GM19395 (cell line): ENCODE measurements at regions not wholly inside any gene's neighbourhood (a gene's known extent, or its start where the extent isn't known, plus 50 kb on each side); places are given as distances from the start of the nearest gene placed in this dataset.
"Not testable (repeated sequence)": the region's sequence is repeated elsewhere in the genome, so short reads cannot be mapped to it uniquely, and the experiment has no call there.

Experiments
- ATAC-seq: cut with Tn5 transposase; IDR thresholded peaks from one replicate; pipeline ENCODE4 v1.9.1; 2021; ENCODE audit warnings: mild to moderate bottlenecking, moderate library complexity; ENCODE audit not compliant: unreplicated experiment

DNA sequence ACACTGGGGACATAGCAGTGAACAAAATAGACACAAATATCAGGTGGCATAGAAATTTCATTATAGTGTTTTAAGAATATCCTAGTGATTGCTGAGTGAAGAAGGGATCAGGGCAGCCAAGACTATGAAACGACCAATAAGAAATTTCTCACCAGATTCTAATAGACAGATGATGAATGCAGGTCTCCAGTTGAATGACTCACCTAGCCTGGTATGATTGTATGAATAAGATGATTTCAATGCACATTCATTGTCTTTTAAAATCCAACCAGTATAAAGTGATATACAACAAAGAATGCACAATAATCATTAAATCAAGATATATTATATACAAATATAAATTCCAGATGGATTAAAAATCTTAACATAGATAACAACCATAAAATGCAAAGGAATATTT, 124.5 kb upstream of the TENT5A start:
- ATAC-seq: no peak

DNA sequence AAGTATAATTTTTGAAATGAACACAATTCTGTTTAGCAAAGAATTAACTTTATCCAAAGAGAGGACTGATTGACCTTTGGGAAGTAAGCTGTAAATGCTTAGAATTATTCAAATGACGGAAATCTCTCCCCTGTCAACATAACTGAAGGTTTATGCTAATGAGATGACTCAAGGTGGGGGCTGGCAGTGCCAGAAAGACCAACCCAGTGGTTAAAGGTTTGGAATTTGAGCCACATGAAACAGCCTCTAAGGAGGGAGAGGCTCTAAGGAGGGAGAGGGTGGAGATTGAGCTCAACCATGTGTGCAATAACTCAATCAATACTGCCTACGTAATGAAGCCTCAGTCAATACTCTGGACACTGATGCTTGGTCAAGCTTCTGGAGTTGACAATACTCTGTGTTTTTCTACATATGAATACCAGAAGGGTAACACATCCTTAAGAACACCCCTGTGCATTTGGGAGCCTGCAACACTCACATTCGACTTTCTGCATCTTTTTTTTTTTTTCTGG, 123.4 kb upstream of the TENT5A start:
- ATAC-seq: no peak

DNA sequence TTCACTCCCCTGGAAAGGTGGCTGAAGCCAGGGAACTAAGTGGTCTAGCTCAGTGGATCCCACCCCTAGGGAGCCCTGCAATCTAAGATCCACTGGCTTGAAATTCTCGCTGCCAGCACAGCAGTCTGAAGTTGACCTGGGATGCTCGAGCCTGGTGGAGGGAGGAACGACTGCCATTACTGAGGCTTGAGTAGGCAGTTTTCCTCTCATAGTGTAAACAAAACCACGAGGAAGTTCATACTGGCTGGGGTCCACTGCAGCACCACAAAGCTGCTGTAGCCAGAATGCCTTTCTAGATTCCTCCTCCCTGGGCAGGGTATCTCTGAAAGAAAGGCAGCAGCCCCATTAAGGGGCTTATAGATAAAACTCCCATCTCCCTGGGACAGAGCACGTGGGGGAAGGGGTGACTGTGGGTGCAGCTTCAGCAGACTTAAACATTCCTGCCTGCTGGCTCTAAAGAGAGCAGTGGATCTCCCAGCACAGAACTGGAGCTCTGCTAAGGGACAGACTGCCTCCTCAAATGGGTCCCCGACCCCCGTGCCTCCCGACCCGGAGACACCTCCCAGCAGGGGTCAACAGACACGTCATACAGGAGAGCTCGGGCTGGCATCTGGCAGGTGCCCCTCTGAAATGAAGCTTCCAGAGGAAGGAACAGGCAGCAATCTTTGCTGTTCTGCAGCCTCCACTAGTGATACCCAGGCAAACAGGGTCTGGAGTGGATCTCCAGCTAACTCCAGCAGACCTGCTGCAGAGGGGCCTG, 117.4 kb upstream of the TENT5A start:
- ATAC-seq: not testable (repeated sequence)

DNA sequence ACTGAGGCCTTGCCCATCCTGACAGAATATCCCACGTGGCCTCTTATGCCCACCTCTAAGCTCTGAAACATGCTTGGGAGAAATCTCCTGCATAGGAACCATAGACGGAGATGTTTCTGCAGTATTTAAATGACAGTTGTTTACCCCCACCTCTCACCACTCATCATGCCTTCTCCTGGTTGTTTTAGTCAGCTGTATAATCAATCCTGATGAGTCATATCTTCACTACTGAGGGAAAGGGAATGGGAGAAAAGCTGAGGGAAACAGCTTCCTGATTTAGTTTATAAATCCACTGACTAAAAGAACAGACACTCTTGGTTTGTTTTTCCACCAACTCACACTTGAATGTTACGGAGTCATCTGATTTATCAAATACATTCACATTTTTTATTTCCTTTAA, 113.2 kb upstream of the TENT5A start:
- ATAC-seq: no peak

DNA sequence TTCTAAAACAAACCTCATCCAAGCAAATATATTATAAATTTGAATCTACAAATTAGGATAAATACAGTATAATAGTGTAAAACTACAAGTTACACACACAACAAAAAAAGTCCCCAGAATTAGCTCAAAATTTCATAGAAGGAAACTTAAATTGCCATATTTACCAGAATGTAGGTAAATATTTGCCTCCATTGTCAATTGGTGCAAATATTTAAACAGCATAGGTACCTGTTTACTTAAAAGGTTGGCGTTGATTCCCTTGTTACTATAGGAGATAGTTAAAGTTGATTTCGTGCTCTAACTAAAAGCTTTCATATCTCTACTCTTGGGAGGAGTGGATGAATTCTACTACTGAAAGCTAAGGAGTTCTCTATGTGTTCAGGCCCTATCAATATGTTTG, 111.6 kb upstream of the TENT5A start:
- no peak for ATAC-seq

DNA sequence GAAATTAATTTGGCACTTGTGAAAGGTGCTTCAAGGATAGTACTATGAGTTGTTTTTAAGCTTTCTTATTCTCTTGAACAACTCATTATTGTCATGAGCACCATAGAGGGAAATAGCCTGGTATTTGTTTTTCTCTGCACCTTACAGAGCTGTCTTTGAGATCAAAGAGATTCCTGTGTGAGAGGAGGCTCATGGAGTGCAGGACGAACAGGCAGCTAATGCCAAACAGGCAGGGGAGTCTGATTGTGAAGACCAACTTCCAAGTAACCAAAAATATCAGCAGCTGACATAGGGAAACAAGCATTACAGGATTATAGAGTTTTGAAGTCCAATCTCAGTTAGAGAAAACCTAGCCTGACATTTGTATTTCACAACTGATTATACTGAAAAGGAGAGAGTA, 110.6 kb upstream of the TENT5A start:
- no peak for ATAC-seq

DNA sequence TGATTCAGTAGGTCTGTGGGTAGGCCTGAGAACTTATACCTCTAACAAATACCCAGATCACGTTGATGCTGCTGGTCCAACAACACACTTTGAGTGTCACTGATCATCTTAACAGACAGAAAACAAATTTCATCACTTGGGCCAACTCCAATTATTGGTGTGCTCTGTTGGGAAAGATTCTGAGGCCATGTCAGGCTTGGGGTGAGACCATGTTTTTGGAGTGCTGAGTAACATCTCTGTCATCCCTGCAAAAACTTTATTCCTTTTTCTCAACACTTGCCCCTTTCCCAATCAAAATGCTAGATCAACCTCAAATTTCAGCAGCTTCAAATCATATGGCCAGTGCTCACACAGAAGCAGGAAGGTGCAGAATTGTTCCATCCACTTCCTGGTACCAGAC, 108.8 kb upstream of the TENT5A start:
- ATAC-seq: no peak

DNA sequence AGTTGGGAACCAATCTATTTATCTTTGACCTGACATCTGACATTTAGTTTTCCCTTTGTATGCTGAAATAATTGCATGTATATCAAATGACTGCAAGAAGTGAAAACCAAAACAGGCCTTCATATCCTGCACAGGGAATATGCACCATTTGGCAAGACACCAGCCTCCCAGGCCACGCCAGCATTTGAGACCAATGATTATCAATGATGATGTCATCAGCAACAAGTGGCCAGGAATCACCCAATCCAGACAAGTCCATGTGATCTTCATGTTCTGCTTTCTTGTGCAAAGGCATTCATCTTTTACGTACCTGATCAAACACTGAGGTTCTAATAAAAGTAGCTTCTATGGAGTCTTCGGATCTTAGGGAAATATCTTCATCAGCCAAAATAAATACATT, 107.4 kb upstream of the TENT5A start:
- ATAC-seq: no peak

DNA sequence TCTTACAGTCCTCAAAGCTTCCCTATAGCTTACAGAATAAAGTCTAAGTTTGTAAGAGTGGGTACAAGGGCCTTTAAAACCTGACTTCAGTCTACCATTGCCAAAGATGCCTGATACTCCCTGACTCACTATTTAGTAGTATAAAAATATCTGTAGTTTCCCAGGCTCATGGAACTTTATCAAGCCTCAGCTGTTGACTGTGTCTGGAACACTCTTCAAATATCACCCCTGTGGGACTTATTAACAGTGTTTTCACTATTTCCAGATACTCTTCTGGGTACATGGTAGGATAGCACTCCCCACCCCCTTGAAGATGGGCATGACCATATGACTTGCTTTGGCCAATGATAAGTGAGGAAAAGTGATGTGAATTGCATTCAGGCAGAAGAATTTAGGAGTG, 105.3 kb upstream of the TENT5A start:
- ATAC-seq: no peak

DNA sequence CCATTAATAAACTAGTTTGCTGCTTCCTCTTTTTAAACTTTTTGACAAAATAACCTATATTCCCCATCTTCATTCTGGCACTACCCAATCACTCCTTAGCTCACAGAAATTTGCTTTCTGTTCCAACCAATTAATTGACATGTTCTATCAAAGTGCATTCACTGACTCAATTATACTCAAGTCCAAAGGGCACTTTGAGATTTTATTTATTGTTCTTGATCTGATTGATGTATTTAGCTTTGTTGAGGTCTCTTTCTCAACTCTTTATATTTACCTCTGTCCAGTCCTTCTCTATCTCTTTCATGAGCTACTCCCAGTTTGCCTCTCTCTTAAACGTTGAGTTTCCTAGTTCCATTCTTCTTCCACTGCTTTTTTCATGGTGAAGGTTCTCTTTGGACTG, 104.4 kb upstream of the TENT5A start:
- ATAC-seq: no peak

DNA sequence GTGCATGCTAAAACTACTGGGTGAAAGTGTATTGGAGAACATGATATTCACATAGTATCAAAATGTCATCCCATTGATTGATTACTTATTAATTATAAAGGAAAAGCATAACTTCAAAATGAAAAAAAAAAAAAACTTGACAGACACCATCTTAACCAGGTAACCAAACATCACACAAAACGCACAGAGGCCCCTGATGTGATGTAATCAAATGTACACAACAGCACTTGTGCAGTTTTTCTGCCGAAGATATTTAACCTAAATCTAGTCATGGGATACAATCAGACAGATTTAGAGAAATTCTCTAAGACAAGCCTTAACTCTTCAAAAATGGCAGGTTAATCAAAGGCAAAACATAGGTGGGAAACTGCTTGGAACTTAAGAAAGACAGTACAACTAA, 102.0 kb upstream of the TENT5A start:
- ATAC-seq: no peak

DNA sequence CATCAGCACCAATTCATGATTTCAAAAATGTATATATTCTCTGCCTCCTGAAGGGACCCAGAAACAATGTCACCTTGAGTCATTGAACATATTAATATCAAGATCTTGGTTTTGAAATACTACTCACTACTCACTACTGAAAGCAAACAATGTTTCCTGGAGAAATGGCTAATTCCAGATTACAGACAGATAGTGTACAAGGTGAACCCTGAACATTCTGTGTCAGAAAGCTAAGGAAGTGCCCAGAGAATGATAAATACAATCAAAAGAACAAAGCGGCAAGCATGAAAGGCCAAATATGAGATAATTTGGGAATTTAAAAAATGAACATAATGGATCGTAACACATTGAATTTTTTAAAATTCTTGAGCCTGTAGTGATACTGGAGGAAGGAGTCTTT, 101.5 kb upstream of the TENT5A start:
- ATAC-seq: no peak

DNA sequence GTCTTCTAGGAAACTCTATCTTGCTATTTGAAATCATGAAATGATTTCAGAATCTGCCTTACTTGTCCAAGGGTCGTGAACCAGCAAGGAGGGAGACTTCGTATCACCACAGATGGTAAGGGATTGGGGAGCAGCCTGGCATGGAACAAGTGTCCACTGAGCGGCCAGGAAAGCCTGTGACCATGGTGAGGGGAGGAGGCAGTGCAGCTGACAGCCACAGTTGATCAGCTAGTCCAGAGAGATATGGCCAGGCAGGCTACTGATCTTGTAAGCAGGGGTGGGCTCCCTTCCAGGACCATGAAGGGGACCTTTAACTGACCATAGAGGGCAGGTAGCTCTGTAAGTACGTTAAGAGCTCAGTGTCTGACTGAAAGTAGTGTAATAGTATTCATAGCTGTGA, 96.8 kb upstream of the TENT5A start:
- no peak for ATAC-seq

DNA sequence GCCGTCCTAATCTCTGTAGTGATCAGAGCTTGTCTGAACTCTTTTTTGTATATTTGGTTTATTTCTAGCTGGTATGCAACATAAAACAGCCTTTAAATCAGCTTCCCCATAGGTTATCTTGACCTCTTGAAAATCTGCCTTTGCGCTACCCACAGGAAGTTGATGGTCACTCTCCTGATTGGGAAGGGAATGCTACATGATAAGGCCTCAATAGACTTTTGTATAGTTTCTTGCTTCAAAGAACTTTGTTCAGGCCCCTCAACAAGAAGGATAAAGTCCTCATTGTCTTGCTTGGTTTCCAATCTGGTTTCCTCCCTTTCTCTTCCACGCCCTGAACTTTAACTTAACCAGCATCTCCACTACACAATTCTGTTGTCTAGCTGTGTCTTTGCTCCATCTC, 95.4 kb upstream of the TENT5A start:
- no peak for ATAC-seq

DNA sequence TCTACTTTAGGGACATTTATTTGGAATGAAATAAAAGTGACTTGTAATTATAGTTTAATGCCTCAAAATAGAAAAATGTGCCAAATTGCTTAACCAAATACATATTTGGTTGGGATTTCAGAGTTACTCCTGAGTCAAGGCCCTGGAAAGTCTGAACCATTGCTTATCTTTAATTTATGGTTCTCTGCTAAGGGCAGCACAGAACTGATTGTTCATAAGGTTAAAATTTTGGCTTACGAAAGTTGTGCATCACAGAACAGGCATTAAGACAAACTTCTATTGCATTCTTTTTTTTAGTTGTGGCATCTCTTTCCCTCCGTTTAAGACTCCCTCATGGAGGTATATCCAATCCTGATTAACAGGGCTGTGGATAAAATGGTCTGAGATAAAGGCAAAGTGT, 92.2 kb upstream of the TENT5A start:
- ATAC-seq: no peak

DNA sequence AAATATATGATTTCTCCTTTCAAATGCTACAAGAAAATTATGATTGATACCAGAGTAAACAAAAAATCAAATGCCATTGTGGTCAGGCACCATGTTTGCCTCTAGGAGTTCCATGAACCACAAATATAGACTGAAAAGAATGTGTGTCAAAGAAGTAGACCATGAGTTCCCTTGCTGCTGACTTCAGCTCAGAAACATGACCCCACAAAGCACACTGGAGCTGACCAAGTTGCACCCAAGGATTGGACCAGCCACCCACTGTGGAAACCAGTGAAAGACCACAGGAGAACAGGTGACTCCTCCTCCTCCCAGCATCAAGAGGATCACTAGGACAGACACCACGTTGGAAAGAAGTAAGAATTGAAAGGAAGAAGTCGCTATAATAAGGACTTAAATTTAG, 90.8 kb upstream of the TENT5A start:
- no peak for ATAC-seq

DNA sequence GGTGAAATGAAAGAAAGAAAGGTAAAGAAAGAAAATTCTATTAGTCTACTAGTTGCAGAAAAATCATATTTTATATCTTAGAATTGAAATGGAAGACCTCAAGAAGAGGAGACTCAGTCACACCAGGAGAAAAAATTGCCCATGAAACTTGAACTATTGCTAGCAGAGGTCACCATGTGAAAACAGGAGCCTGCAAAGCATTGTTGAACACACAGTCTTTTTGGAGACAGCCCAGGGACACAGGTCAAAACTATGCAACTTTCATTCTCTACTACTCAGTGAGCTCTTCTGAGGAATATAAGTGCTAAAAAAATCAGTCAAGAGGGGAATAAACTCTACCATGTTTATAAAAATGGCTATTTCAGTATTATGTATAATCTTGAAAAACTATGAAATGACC, 89.8 kb upstream of the TENT5A start:
- no peak for ATAC-seq

DNA sequence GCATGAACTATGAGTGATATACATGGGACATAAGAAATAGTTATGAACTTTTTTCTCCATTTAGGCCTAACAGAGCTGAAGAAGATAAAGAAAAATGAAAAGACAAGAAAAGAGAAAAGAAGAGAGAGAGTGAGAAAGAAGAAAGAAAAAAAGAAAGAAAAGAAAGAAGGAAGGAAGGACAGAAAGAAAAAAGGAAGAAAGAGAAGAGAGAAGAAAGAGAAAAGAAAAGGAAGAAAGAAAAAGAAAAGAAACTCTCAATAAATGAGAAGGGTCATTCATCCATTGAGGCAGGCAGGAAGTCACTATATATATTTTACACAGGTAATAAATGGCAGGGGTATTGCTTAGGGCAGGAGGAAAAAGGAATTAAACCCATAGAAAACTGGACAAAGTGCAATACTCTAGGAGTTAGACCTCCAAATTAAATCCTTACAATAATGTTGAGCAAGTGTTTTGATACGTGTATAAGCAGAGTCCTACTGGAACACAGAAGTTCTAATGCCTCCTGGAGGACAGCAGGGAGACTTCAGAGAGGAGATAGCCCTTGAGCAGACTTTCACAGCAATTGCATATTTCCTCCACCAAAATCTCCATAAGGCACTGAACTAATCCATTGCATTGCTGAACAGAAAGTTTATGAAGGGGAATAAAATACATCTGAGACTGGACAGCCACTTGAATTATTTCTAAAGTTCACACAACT, 86.4 kb upstream of the TENT5A start:
- no peak for ATAC-seq

DNA sequence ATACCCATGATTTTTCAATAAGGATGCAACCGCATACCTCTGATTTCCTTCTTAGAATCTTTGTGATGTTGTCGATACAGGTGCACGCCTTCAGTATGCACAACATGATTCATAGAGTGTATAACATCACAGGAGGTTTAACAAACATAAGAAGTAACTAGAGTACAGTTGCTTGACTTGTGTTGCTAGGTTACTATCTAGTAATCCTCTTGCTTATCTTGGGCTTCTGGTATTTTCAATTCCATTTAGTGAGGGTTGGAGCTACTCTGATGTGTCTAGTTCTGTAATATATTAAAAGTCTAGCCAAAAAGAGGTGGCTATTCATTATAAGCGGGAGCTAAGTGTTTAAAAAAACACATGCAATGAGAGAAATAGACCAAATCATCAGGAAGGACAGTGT, 85.5 kb upstream of the TENT5A start:
- no peak for ATAC-seq

DNA sequence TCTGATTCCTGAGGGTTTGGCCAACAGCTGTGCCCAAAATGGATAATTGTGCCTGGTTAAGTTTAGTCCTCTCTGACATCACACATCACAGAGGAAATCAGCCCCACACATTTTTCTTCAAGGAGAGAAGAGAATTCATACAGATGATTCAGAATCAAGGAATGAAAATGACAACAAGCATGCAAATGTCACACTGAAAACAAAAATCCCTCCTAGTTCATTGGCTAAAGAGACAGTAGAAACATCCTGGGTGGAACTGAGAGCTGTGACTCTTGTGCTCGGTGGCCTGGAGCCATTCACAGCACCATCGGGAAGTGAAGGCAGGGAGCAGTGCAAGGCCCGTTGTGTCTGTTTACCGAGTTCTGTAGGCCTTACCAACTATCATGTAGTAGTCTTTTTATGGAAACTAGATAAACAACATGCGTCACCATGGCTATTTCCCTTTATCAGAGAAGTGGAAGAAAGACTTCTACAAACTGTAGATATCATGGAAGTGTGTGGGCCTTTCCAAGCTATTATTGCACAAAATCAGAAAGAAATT, 81.7 kb upstream of the TENT5A start:
- ATAC-seq: no peak

DNA sequence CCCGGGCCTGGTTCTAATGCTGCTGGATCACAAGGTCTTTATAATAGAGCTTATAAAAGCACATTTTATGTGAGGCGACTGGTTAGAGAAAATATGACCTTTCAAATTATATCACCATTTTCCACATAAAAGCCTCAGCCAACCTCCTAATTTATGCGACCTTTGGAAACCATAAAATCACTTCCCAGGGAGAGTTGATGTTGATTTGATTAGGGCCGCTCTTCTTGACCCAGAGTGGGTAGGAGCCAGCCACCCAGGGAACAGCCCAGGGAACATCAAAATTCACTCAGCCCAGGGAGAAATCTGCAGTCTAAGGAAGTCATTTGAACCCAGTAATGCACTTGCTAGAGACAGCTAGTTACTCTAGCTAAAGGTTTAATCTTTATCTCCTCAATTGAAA, 79.8 kb upstream of the TENT5A start:
- no peak for ATAC-seq

DNA sequence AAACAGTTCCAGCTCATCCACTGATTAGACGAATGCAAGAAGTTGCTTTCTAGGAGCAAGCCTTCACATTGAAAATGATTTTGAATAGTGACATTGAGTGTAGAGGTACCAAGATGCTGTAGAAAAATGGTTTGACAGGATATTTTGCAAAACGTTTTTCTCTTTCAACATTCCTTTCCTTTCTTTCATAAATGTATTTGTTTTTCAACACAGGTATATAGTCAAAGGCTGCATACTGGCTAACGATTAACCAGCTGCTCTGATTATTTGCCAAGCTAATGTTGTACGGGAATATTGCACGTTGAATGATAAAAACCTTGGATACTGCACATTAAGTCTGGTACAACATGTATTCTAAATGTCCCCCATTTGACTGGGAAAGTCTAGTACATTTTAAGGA, 78.8 kb upstream of the TENT5A start:
- no peak for ATAC-seq
